ENCODE measurements at regions not wholly inside any gene's neighbourhood (a gene's known extent, or its start where the extent isn't known, plus 50 kb on each side); places are given as distances from the start of the nearest gene placed in this dataset.

DNA sequence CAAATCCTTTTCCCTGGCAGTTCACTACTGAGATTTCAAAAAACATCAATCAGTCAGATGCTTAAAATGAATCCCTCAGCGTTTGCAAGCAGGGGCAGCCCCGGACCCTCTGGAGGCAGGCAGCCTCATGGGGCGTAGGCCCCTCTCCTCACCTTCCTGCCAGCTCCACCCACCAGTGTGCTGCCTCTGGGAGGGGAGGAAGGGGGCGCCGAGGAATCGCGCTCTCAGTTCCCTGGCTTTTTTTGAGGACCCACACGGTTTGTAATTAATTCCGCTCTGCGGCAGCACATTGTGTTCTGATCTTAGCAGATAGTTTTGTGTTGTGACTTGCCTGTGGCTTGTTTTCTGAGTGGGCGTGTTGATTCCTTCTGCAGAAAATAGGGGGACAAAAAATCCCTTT is 159.9 kb downstream of the KLF13 start:
- TF ChIP-seq, protein P1, sequence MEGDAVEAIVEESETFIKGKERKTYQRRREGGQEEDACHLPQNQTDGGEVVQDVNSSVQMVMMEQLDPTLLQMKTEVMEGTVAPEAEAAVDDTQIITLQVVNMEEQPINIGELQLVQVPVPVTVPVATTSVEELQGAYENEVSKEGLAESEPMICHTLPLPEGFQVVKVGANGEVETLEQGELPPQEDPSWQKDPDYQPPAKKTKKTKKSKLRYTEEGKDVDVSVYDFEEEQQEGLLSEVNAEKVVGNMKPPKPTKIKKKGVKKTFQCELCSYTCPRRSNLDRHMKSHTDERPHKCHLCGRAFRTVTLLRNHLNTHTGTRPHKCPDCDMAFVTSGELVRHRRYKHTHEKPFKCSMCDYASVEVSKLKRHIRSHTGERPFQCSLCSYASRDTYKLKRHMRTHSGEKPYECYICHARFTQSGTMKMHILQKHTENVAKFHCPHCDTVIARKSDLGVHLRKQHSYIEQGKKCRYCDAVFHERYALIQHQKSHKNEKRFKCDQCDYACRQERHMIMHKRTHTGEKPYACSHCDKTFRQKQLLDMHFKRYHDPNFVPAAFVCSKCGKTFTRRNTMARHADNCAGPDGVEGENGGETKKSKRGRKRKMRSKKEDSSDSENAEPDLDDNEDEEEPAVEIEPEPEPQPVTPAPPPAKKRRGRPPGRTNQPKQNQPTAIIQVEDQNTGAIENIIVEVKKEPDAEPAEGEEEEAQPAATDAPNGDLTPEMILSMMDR (IDR thresholded peaks at IDR 0.05; ENCODE audit: extremely low read depth, missing control alignments), result no peak
- DNase-seq (ENCODE audit: low spot score), result no peak

DNA sequence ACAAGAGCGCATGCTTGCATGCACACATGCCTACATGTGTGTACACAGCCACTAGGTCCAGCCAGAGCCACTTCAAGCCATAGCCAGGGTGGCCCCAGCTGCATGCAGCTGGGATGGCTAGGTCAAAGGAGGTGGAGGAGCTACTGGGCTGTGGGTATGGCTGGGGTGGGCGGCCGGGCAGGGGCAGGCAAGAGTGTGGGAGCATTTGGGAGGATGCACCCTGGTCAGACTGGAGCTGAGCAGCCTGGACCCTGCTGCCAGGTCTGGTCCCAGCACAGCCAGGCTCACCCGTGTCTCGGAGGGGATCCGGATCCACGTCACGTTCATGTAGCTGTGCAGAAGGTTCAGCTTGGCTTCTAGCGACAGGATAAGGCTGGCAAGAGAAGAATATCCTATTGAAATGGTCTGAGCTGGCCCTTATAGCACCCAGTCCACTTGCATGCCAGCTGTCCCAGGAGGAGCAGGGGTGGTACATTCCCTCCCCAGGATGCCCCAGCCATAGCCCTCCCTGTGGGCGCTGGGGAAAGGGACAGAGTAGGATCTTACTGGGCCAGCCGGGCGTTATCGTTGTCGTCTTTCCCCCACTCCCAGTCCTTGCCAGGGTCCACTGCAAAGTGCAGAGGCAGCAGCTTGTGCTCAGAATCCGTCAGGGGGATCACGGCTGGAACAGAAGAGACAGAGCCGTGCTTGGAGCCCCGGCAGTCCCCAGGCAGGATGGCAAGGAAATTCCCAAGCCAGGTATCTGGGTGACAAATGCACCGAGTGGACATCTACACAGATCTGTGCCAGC is 160.5 kb downstream of the KLF13 start:
- DNase-seq (ENCODE audit: low spot score), result no peak
- TF ChIP-seq, protein P1 (IDR thresholded peaks at IDR 0.05; ENCODE audit: extremely low read depth, missing control alignments), result no peak

DNA sequence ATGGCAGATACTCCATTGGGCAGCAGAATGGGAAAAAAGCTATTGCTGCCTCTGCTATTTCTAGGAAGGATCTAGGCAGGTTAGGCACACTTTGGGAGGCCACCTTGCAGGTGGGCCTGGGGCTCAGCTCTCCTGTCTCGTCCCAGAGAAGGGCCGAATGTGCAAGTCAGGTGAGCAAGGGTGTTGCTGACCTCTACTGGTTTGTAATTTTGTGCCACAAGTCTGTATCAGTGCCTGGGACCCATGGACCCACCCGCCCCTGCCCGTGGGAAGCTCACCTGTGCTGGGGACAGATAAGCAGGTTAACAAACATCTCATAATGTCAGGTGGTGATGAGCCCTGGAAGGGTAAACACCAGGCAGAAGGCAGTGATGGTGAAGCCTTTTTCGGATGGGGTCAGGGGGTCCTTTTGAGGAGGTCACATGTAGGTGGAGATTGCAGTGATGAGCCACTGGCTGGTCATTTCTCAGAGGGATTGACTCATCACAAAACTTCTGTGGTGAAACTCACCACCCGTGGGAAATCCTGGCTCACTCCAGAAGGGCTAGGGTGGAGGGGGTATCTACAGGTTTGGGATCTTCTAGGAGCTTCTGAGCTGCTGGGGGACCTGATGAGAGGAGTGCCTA is 161.3 kb downstream of the KLF13 start:
- DNase-seq (ENCODE audit: low spot score), result peak; percentile 69
- TF ChIP-seq, protein P1 (IDR thresholded peaks at IDR 0.05; ENCODE audit: extremely low read depth, missing control alignments), result peak; percentile 15

DNA sequence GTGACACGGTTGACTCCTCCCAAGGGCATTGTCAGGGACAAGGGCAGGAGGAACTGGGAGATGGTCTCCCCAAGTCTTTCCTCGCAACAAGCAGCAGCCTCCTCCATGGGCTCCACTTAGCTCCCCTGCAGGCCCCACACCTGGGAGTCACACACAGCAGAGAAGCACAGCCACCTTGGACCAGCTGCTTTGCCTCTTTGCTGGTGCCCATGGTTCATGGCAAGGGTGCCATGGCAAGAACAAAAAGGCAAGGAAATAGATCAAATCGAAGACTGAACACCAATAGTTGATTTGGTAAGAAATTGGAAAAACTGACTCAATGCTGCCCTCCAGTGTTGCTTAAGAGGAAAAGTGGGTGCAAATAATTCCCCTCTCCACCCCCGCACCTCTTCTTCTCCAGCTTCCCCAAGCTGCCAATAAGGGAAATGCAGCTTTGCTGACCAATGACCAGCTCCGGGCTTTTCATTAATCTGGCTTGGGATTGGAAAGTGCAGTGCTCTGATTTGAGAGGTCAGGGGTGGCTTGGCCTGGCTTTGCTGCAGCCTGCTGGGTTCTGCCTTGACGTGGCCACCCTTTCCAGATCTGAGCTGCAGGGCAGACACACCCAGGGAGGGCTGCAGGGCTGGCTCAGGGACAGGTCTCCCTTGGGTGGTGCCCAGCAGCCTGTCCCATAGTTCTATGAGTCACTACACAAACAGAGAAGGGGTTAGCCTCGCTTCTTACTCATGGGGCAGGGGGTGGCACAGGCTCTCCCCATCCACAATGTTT is 162.0 kb downstream of the KLF13 start:
- TF ChIP-seq, protein P1 (IDR thresholded peaks at IDR 0.05; ENCODE audit: extremely low read depth, missing control alignments), result peak; percentile 50
- peak; percentile 85 for DNase-seq (ENCODE audit: low spot score)

DNA sequence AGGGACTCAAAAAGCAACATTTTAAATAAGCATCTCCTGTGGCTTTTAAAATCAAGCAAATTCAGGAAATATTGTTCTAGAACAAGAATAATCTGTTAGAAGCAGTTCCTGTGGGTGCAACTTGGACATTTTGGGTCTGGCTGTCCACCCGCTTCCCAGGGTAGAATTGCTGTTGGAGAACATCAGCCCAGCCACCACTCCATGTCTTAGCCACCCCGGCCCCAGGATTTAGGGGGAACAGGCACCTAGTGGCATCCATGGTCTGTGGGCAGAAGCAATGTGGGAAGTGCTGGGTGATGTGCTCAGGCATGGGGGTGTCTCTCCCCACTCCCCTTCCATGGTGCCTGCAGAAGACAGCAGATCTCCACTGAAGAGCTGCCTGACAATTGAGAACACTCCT is 162.6 kb downstream of the KLF13 start:
- DNase-seq (ENCODE audit: low spot score), result no peak
- TF ChIP-seq, protein P1 (IDR thresholded peaks at IDR 0.05; ENCODE audit: extremely low read depth, missing control alignments), result no peak

DNA sequence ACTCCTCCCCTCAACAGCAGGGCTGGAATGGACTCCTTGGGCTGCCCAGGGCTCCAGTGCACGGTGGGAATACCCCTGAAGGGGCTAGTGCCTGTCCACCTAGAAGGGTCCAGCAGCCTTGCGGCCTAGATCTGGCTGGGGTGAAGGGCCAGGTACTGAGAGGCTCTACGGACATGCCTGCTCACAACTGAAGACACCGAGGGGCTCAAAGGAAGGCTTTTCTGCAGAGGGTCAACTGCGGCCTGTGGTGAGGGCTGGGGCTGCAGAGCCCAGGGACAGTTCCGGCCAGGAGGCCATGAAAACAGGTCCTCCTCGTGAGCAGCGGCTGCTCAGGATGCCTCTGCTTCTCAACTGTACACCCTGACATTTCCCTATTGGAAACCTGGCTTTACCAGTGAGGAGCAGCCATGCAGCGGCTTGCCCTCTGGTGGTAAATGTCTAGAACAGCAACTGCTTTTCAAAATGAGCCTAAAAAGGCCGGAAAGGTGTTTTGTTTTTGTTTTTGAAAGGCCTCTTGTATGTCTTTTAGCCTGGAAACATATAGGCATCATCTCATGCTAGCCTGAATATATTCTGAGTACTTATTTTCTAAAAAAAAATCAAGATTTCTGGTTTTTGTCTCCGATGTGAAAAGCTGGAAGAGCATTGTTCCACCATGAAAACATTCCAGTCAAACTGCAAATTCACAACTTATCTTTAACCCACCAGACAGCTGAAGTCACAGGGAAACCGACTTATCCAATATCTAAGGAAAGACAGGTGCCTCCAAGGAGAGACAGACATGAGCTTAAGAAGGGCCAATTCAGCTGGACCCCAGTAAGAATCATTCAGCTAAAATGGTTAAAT is 163.4 kb downstream of the KLF13 start:
- peak; percentile 65 for DNase-seq (ENCODE audit: low spot score)
- TF ChIP-seq, protein P1 (IDR thresholded peaks at IDR 0.05; ENCODE audit: extremely low read depth, missing control alignments), result peak; percentile 66

All from GM20000 (cell line).